GM13976 (cell line): ENCODE measurements at regions not wholly inside any gene's neighbourhood (a gene's known extent, or its start where the extent isn't known, plus 50 kb on each side); places are given as distances from the start of the nearest gene placed in this dataset.
"Not testable (repeated sequence)": the region's sequence is repeated elsewhere in the genome, so short reads cannot be mapped to it uniquely, and the experiment has no call there.

Source experiments
- DNase-seq: peaks from one replicate; pipeline ENCODE4 v3.0.0; 2012; ENCODE audit warnings: low spot score
- in situ Hi-C: fragments of 300-500 bp; cut with MboI; formaldehyde crosslinking; loops from one replicate; pipeline ENCODE4 v1.12.0; 2022; ENCODE audit warnings: low sequenced_read_pairs, mixed read lengths, inconsistent platforms; ENCODE audit not compliant: unreplicated experiment
- TF ChIP-seq, protein P1 (sequence below): IDR thresholded peaks from 2 replicates; pipeline ENCODE4 v1.5.1; 2012; ENCODE audit warnings: borderline replicate concordance, mild to moderate bottlenecking; ENCODE audit not compliant: insufficient read depth; ENCODE audit errors: extremely low read depth, missing control alignments, control extremely low read depth

DNA sequence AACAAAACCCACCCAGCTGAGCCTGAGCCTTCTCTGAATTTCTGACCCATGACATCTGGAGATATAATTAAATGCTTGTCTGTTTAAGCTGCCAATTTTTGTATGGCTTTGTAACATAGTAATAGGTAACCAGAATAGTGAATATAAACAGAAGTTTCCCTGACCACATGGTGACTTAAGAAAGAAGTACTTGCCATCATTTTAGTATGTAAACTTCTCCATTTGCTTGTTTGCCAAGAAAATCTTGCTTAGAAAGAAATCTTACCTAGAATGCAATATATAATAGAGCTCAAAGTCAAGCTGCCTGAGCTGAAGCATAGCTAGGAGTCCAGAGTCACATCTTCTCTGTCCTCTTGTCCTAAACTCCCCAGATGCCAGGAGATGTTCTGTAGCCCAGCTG is 117.0 kb downstream of the PCSK1 start:
- TF ChIP-seq, protein P1, sequence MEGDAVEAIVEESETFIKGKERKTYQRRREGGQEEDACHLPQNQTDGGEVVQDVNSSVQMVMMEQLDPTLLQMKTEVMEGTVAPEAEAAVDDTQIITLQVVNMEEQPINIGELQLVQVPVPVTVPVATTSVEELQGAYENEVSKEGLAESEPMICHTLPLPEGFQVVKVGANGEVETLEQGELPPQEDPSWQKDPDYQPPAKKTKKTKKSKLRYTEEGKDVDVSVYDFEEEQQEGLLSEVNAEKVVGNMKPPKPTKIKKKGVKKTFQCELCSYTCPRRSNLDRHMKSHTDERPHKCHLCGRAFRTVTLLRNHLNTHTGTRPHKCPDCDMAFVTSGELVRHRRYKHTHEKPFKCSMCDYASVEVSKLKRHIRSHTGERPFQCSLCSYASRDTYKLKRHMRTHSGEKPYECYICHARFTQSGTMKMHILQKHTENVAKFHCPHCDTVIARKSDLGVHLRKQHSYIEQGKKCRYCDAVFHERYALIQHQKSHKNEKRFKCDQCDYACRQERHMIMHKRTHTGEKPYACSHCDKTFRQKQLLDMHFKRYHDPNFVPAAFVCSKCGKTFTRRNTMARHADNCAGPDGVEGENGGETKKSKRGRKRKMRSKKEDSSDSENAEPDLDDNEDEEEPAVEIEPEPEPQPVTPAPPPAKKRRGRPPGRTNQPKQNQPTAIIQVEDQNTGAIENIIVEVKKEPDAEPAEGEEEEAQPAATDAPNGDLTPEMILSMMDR, result no peak
- in situ Hi-C loops, result no loop called here
- no peak for DNase-seq

DNA sequence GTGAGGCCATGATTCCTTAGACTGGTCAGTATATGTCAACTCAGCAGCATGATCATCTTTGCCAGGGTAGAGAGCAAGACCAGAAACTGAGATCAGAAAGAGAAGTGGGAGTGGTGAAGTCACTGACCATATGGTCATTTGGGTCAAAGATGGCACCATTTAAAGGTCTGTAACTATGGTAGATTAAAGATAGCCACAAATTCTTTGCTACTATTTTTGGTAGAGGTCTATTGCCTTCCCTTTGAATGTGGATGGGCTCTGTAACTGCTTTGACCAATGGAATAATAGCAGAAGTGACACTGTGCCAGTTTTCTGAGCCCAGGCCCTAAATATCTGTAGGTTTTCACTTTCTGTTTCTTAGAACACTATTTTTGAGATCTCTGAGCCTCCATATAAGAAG is 117.6 kb downstream of the PCSK1 start:
- in situ Hi-C loops, result no loop called here
- TF ChIP-seq, protein P1, result no peak
- DNase-seq, result no peak

DNA sequence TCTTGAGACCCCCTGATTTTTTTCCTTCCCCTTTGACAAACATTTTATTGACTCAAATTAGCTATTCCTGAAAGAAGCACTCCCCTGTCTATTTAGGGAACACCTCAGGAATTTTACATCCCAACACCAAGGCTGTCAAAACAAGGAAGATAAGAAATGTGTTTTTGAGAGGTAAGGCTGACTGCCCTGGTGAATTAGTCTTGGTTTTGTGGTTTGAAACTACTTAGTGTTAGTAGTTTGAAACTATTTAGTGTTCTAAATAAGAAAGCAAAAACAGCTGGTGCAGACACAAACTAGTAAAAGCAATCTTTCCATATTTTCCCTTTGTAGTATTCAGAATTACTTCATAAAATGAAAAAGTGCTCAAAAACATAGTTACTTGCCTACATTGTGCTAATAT is 120.7 kb downstream of the PCSK1 start:
- DNase-seq, result no peak
- in situ Hi-C loops, result no loop called here
- TF ChIP-seq, protein P1, result no peak

DNA sequence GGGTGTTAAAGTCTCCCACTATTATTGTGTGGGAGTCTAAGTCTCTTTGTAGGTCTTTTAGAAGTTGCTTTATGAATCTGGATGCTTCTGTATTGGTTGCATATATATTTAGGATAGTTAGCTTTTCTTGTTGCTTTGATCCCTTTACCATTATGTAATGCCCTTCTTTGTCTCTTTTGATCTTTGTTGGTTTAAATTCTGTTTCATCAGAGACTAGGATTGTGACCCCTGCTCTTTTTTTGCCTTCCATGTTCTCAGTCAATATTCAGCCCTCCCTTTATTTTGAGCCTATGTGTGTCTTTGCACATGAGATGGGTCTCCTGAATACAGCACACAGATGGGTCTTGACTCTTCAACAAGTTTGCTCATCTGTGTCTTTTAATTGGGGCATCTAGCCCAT is 126.0 kb downstream of the PCSK1 start:
- in situ Hi-C loops, DNase-seq: not testable (repeated sequence)

DNA sequence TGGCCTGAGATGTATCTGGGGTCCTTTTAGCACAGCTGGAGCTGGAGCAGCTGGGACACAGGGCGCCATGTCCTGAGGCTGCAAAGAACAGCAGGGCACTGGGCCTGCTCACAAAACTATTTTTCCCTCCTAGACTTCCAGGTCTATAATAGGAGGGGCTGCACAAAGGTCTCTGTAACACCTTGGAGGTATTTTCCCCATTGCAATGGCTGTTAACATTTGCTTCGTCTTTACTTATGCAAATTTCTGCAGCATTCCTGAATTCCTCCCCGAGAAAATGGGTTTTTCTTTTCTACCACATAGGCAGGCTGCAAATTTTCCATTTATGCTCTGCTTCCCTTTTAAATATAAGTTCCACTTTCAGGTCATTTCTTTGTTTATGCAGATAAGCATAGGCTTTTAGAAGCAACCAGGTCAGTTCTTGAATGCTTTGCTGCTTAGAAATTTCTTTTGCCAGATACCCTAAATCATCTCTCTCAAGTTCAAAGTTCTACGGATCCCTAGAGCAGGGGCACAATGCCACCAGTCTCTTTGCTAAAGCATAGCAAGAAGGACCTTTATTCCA is 130.8 kb downstream of the PCSK1 start:
- in situ Hi-C loops, result no loop called here
- TF ChIP-seq, protein P1, result no peak
- DNase-seq, result no peak

DNA sequence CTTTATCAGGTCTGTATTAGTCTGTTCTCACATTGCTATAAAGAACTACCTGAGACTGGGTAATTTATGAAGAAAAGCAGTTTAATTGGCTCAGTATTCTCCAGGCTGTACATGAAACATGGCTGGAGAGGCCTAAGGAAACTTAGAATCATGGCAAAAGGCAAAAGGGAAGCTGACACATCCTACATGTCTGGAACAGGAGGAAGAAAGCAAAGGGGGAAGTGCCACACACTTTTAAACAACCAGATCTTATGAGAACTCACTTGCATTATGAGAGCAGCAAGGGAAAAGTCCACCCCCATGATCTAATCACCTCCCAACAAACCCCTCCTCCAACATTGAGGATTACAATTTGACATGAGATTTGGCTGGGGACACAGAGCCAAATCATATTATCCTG is 132.1 kb downstream of the PCSK1 start:
- in situ Hi-C loops, result no loop called here
- TF ChIP-seq, protein P1, result no peak
- DNase-seq, result no peak

DNA sequence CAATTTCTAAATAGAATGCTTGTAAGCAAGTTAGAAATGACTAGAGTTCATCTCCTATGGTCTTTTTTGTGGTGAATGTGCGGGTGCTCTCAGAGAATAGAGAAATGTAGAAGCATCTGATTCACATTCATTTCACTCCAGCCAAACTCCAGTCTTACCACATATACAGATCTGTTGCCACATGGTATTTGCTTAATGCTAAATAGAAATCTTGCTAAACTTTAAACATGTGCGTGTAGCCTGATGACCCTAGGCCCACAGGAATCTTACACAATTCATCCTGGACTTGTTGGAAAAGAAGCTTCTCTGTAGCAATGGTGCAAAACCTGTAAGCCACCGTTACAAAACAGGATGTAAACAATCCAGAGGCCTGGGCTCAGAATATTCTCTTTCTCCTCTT is 135.2 kb downstream of the PCSK1 start:
- DNase-seq, result no peak
- in situ Hi-C loops, result no loop called here
- TF ChIP-seq, protein P1, result no peak

DNA sequence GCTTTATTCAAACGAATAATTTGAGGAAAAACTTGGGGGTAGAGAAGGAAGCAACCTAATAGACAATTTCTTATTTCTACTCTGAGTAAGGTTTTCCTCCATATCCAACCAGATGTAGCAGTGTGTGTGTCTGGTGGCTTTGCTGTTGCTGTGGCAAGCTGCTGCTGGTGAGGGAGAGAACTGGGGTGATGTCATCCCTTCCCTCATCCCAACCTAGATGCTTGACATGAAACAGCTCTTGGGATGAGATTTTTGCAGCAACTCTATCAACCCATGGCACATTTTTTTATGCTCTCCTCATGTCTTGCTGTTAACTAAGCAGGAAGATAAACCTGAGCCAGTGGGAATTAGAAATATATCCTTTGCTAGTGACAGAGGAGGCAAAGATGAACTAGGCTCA is 135.8 kb downstream of the PCSK1 start:
- TF ChIP-seq, protein P1, result no peak
- DNase-seq, result no peak
- in situ Hi-C loops, result no loop called here
